Activated CD4-positive, alpha-beta T cell treated with anti-CD3 and anti-CD28 coated beads, Interleukin-2, amount 10 ng/mL, durations not matched to agents 7 days and 5 days (primary cell): ENCODE measurements at regions not wholly inside any gene's neighbourhood (a gene's known extent, or its start where the extent isn't known, plus 50 kb on each side); places are given as distances from the start of the nearest gene placed in this dataset.

ENCODE experiments used
- CTCF ChIA-PET: fragments of 350-600 bp; sonication (Branson Sonifier 250); formaldehyde crosslinking; loops from one replicate; lab custom pipeline; 2021; ENCODE audit warnings: antibody characterized with exemption; lab: Charles Lee
- POLR2A ChIA-PET: fragments of 350-600 bp; sonication (Branson Sonifier 250); formaldehyde crosslinking; loops from one replicate; lab custom pipeline; 2021; ENCODE audit warnings: antibody characterized with exemption; lab: Charles Lee
- DNase-seq: peaks from one replicate; pipeline ENCODE4 v3.0.0-alpha.2; 2020
- H3K27ac Mint-ChIP-seq: one replicate; pipeline ENCODE4 v1.8.0; 2021; ENCODE audit warnings: mild to moderate bottlenecking, moderate library complexity, mixed read lengths
- H3K27me3 Mint-ChIP-seq: one replicate; pipeline ENCODE4 v1.8.0; 2021; ENCODE audit warnings: mixed read lengths
- H3K36me3 Mint-ChIP-seq: one replicate; pipeline ENCODE4 v1.8.0; 2021; ENCODE audit warnings: low read depth, mixed read lengths
- H3K4me1 Mint-ChIP-seq: one replicate; pipeline ENCODE4 v1.8.0; 2021; ENCODE audit warnings: mixed read lengths
- H3K4me3 Mint-ChIP-seq: one replicate; pipeline ENCODE4 v1.8.0; 2021; ENCODE audit warnings: mild to moderate bottlenecking, moderate library complexity, mixed read lengths
- H3K9me3 Mint-ChIP-seq: one replicate; pipeline ENCODE4 v1.8.0; 2021; ENCODE audit warnings: mixed read lengths

DNA sequence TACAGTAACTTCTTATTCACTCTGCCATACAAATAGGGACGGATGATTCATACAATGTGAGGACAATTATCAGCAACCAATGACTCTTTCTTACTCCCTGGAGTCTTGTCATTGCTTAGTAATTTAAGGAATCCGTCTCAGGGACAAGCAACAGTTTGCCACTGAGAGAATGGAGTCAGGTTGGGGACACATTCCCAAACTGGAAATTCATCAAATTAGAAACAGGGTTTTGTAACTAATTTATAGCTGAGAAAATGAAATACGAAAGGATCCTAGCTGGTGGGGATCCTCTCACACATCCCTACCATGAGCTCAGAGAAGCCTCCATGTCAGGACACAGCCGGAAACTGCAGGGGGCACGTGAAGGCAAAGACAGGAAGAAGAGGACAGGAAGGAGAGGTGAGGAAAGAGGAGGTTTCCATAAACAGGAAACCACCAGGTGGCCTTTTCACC lies 50.4 kb upstream of the KDR start:
- Mint-ChIP-seq H3K27ac (no peak overlapping the region), H3K4me1 (peaks cover 4% of the 10 kb centered on the region), H3K9me3 (no peaks in the 10 kb centered on the region), H3K4me3 (no peak overlapping the region), H3K27me3 (no peaks in the 10 kb centered on the region), H3K36me3 (no peaks in the 10 kb centered on the region)
- POLR2A ChIA-PET = no interaction called here
- CTCF ChIA-PET = no interaction called here
- DNase-seq = no peak

DNA sequence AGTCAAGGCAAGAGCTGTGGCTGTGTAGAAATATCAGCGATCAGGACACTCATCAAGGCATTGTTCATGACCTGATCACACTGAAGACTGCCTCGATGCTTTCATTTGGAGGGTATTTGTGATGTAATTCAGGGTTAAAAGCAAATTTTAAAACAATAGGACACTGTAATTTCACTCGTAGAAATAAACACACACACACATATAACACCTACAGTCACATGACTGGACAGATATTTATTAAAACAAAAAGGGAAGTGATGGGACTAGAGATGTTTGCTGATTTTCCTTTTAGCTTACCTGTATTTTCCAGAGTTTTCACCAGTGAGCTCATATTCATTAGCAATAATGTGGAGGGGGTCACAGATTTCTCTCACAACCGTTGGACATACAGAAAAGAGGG lies 51.1 kb upstream of the KDR start:
- no peak overlapping the region for H3K4me3 Mint-ChIP-seq
- H3K27ac Mint-ChIP-seq = no peak overlapping the region
- H3K9me3 Mint-ChIP-seq = no peaks in the 10 kb centered on the region
- H3K4me1 Mint-ChIP-seq = peaks cover 4% of the 10 kb centered on the region
- no peaks in the 10 kb centered on the region for H3K36me3 Mint-ChIP-seq
- ChIA-PET CTCF (no interaction called here), POLR2A (no interaction called here)
- no peaks in the 10 kb centered on the region for H3K27me3 Mint-ChIP-seq
- no peak for DNase-seq

DNA sequence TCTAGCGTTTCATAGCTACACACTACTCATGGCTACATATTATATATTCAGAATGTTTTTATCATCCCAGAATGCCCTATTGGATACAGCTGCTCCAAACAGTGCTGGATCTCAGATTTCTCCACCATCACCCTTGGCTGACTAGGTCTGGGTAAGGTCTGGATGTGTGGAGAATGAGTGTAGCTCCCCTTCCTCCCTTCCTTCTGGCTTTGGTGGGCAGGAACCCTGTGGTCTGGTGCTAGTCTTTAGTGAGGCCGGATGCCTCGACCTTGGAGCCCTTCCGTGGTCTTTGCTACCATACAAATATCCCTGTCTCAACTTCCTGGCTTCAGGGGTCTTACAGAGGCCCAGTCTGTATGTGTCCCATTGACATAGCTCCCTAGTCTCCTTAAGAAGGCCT lies 52.1 kb upstream of the KDR start:
- CTCF ChIA-PET = no interaction called here
- no peak for DNase-seq
- POLR2A ChIA-PET = no interaction called here
- H3K27ac Mint-ChIP-seq = no peak overlapping the region
- peaks cover 4% of the 10 kb centered on the region for H3K4me1 Mint-ChIP-seq
- H3K9me3 Mint-ChIP-seq = no peaks in the 10 kb centered on the region
- H3K27me3 Mint-ChIP-seq = no peaks in the 10 kb centered on the region
- no peak overlapping the region for H3K4me3 Mint-ChIP-seq
- no peaks in the 10 kb centered on the region for H3K36me3 Mint-ChIP-seq

DNA sequence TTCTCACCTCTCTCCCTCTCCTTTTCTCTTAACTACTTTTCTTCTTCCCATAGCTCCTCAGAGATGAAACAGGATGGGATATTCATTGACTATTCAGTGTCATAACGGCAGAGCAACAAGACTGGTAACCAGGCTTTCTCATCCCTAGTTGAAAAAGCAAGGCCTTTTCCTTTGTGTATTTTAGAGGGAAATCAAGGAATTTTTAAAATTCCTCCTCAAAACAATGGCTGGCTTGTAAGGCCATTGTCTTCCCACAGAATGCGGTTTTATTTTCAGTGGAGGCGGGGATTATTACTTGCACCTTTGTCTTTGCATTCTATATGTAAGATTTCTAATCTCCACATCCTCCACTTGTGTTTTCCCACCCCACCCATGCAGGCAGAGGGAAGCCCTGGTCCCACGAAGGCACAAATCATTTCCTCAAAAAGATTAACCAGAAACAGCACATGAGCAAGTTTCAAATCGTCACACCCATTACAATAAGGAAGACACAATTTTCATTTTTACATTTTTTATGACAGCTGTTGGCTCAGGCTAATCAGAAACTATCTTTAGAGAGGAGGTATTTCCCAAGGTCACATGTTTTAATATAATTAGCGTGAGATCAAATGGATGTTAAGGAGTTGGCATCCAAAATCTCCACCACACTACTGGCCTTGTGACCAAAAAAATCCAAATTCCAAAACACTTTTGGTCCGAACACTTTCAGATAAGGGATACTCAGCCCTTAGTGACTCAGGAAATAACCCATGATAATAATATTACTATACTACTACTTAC lies 53.0 kb upstream of the KDR start:
- Mint-ChIP-seq H3K4me1 (peaks cover 4% of the 10 kb centered on the region), H3K9me3 (no peaks in the 10 kb centered on the region), H3K36me3 (no peaks in the 10 kb centered on the region), H3K27me3 (no peaks in the 10 kb centered on the region), H3K27ac (no peak overlapping the region), H3K4me3 (no peak overlapping the region)
- DNase-seq = no peak
- CTCF ChIA-PET = no interaction called here
- POLR2A ChIA-PET = no interaction called here

DNA sequence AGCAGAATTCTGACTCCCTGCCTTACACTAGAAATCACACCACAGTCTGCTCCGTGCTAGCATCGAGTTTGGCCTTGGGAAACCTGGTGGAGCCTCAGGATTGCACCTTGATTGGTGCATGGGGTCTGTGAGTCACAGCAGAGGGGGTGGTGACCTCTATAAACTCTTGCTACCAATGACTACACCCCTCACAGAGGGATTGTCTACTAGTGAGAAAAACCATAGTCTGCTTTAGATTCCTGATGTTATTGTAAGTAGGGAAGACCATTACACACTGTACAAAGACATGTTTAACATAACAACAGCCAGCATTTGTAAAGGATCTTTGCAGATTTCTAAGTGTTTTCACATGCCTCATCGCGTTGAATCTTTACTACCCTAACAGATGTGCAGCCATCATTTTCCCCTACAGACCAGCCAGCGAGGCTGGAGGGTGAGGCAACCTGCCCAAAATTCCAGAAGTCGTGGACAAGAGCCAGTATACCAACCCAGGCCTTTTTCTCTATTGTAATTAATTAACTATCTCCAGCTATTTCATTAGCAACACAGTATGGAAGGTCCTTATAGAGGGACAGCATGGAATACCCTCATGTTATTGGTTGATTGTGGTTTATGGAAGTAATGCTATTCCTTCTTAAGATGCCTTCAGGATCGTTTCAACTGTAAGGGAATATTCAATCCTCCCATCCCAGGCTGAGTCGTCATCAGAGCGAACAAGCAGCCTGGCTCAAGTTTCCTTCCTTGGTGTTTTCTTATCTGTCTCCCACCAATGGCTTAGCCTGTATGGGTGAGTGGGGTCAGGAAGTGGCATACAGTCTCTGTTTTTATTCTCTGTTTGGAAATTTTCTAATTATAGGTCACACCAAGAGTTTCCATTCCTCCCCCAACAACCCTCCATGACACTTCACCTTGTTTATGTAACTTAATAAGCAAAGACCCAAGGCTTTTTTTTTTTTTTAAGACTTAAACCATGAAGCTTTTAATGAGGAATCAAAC lies 55.9 kb upstream of the KDR start:
- H3K27ac Mint-ChIP-seq = no peak overlapping the region
- POLR2A ChIA-PET = no interaction called here
- DNase-seq = no peak
- peaks cover under 1% of the 10 kb centered on the region for H3K4me1 Mint-ChIP-seq
- H3K4me3 Mint-ChIP-seq = no peak overlapping the region
- no peaks in the 10 kb centered on the region for H3K9me3 Mint-ChIP-seq
- CTCF ChIA-PET = no interaction called here
- H3K36me3 Mint-ChIP-seq = no peaks in the 10 kb centered on the region
- no peaks in the 10 kb centered on the region for H3K27me3 Mint-ChIP-seq

DNA sequence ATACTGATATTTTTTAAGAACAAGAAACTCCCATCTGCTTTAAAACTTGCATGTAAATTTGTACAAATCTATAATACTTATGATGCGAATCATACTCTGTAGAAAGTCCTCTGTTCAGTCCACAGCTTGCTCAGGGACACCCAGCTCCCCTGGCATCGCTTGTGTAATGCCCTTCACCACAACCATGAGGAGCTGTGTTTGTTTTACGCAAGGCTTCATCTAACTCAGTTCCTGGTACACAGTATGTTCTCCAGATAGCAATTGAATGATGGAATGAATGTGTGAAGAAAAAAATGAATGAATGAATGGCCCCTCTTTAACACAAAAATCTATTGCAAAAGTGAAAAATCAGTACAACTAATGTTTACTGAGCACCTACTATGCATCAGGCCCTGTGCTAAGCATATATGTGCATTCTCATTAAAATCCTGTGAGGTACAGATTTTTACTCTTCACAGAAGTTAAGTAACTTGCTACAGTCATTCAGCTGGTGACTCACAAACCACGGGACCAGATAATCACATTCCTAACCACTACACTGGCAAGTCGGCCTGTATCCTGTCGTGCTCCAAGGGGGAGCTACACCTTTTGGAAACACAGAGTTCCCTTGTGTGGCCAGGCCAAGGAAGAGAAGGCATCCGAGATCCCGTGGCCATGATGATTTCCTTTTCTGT lies 58.7 kb upstream of the KDR start:
- H3K36me3 Mint-ChIP-seq = no peaks in the 10 kb centered on the region
- no peak for DNase-seq
- H3K27me3 Mint-ChIP-seq = peaks cover 2% of the 10 kb centered on the region
- no peak overlapping the region for H3K4me3 Mint-ChIP-seq
- ChIA-PET CTCF (no interaction called here), POLR2A (no interaction called here)
- no peaks in the 10 kb centered on the region for H3K9me3 Mint-ChIP-seq
- no peak overlapping the region for H3K27ac Mint-ChIP-seq
- no peaks in the 10 kb centered on the region for H3K4me1 Mint-ChIP-seq

DNA sequence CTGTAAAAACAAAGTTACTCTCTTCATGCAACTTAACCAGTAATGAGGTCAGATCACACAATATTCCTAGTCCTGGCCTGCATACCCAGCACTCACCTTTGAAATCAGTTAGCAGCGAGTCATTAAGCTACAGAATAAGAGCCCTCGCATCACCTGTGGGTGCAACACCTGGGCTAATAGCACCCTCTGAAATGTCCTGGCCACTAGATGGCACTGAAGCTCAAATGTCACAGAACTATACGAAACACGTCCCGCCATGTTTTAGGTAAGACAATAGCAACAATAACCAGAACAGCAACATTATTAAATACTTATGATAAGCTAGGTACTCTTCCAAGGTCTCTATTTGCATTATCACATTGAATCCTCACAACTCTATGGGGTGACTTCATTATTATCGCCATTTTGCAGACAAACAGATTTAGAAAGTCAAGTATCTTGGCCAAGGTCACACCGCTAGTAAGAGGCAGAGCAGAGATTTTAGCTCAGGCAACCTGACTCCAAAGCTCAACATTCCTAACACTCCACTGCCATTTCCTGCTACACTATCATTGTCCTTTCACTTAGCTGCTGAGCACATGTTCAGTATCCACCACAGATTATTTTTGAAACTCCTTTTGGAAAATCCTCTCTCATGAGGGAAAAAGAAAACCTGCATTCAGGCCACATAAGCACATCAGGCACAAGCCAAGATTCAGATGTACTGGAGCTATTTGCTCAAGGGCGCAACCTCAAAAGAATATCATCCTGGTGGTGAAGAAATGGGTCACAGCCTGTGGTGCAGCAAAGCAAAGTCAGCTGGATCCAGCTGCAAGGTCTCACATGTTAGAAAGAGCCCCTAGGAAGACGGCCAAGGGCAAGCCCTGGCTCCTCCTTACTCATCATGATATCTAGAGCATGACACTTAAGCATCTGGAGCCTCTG lies 59.5 kb upstream of the KDR start:
- H3K4me3 Mint-ChIP-seq = no peak overlapping the region
- POLR2A ChIA-PET = no interaction called here
- no peak overlapping the region for H3K27ac Mint-ChIP-seq
- peak; percentile 43 for DNase-seq
- CTCF ChIA-PET = no interaction called here
- H3K4me1 Mint-ChIP-seq = no peaks in the 10 kb centered on the region
- peaks cover 7% of the 10 kb centered on the region for H3K27me3 Mint-ChIP-seq
- no peaks in the 10 kb centered on the region for H3K36me3 Mint-ChIP-seq
- no peaks in the 10 kb centered on the region for H3K9me3 Mint-ChIP-seq

DNA sequence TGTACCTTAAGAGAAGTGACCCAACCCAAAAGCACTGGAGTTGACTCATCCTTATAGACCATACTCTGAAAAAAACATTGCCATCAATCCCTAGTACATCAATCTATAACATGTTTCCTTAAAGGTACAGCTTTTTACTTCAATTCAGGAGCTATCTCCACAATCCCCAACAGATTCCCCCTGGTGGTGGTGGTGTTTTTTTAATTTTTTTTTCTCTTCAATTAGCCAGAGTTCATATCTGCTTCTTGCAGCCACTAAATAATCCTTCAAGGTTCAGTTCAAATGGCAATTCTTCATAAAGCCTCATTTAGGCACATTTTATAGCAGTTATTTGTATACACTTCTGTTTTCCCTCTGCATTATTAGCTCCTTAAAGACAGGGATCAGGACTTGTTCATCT lies 60.7 kb upstream of the KDR start:
- no peak overlapping the region for H3K4me3 Mint-ChIP-seq
- no peak overlapping the region for H3K27ac Mint-ChIP-seq
- H3K27me3 Mint-ChIP-seq = peaks cover 7% of the 10 kb centered on the region
- H3K36me3 Mint-ChIP-seq = no peaks in the 10 kb centered on the region
- H3K9me3 Mint-ChIP-seq = no peaks in the 10 kb centered on the region
- DNase-seq = no peak
- H3K4me1 Mint-ChIP-seq = no peaks in the 10 kb centered on the region
- CTCF ChIA-PET = no interaction called here
- POLR2A ChIA-PET = no interaction called here

DNA sequence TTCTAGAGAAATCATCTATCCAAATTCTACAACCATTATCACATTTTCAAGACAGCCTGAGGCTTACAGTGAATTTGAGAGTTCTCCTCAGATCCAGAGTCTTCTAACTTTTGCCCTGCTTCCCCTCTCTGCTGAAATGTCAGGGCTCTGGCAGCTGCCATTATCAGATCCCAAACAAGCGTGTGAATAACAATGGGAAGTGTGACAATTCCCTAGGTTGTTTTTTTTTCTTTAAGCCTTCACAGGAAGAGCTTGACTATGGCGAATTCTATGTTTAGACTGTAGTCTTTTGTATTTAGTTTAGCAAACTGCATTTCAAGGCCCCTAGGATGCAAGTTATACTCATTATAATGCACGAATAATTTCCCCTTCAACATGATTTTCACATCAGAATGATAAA lies 61.3 kb upstream of the KDR start:
- H3K27ac Mint-ChIP-seq = no peak overlapping the region
- DNase-seq = no peak
- no peaks in the 10 kb centered on the region for H3K36me3 Mint-ChIP-seq
- H3K9me3 Mint-ChIP-seq = no peaks in the 10 kb centered on the region
- no peak overlapping the region for H3K4me3 Mint-ChIP-seq
- CTCF ChIA-PET = no interaction called here
- POLR2A ChIA-PET = no interaction called here
- H3K27me3 Mint-ChIP-seq = peaks cover 7% of the 10 kb centered on the region
- H3K4me1 Mint-ChIP-seq = no peaks in the 10 kb centered on the region

DNA sequence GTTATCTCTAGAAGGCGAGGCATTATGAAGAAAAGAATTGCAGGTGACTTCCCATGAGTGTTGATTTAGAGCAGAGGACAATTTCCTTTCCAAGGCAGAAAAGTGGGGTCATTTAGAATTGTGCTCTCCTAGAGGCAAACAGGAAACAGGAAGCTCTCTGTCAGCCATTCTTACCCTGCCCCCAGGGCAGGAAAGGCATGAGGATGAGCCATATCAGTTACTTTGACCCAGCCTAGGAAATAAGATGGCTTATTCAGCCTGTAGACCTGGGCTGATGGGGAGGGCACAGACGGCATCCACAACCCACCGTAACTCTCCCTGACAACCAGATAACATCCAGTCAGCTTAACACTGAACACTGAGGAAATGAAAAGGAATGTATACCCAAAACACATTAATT lies 88.8 kb upstream of the KDR start:
- ChIA-PET POLR2A (no interaction called here), CTCF (no interaction called here)
- Mint-ChIP-seq H3K9me3 (no peaks in the 10 kb centered on the region), H3K27me3 (no peaks in the 10 kb centered on the region), H3K36me3 (no peaks in the 10 kb centered on the region), H3K4me1 (no peaks in the 10 kb centered on the region), H3K27ac (no peak overlapping the region), H3K4me3 (no peak overlapping the region)
- no peak for DNase-seq

DNA sequence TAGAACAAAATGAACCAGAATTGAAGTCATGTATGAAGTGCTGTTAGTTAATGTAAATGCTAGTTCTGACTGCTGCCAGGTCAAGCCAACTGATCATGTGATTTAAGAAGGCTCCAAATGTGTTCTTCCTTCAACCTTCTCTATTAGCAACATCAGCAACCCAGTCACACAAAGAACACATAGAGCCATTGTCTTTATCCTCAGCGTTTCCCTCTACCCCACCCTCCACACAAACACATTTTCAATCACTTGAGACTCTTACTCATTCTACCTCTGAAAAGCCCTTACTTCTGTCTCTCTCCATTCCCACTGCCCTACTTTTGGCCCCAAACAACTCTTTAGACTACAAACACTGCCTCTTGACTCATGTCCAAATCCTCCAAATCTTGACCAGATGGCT lies 89.7 kb upstream of the KDR start:
- Mint-ChIP-seq H3K27me3 (no peaks in the 10 kb centered on the region), H3K4me3 (no peak overlapping the region), H3K36me3 (no peaks in the 10 kb centered on the region), H3K4me1 (no peaks in the 10 kb centered on the region), H3K27ac (no peak overlapping the region), H3K9me3 (no peaks in the 10 kb centered on the region)
- CTCF ChIA-PET = no interaction called here
- POLR2A ChIA-PET = no interaction called here
- no peak for DNase-seq

DNA sequence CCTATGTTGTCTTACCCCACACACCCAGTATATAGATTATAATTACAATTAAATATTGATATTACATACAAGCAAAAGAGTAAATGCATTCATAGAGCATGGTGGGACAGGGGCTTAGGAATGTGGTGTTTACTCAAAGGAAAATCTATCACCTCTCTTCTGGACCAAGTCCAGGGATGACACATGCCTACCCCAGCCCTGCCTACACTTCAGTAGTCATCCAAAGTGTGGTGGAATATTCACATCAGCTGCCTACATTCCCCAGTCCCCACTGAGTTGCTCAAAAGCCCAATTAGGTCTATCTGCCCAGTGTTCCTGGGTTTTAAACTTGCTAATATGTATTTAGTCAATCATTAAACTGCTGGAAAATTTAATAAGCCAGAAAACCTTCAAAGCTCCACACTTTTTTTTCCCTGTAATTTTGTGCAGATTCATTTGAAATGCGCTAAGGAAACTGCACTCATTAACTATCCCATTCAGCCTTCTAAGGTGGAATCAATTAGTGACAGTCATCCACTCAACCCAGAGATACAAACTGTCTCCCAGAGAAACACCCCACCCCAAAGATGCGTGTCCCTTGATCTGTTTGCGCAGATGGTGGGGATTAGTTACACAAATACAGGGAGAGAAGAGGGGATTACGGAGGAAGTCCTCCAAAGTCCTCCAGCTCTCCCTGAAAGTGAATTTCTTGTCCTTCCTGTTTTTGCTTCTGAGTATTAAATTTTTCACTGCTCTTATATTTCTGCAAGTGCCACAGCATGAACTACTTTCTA lies 91.7 kb upstream of the KDR start:
- no peaks in the 10 kb centered on the region for H3K27me3 Mint-ChIP-seq
- CTCF ChIA-PET = no interaction called here
- no peaks in the 10 kb centered on the region for H3K9me3 Mint-ChIP-seq
- POLR2A ChIA-PET = no interaction called here
- no peak for DNase-seq
- H3K4me1 Mint-ChIP-seq = no peaks in the 10 kb centered on the region
- H3K36me3 Mint-ChIP-seq = no peaks in the 10 kb centered on the region
- H3K27ac Mint-ChIP-seq = no peak overlapping the region
- H3K4me3 Mint-ChIP-seq = no peak overlapping the region
